Fibroblast of pulmonary artery (primary cell): ENCODE measurements at regions not wholly inside any gene's neighbourhood (a gene's known extent, or its start where the extent isn't known, plus 50 kb on each side); places are given as distances from the start of the nearest gene placed in this dataset.

Experiments used
- DNase-seq: peaks from one replicate; pipeline ENCODE4 v3.0.0-alpha.2; 2010; ENCODE audit warnings: low read depth
- H3K4me3 ChIP-seq: replicated peaks from 2 replicates; pipeline ENCODE4 v1.5.1; 2011; ENCODE audit warnings: low read depth, mild to moderate bottlenecking, control low read depth, low read length, moderate library complexity
- CTCF ChIP-seq: IDR thresholded peaks from 2 replicates; pipeline ENCODE4 v1.5.1; 2011; ENCODE audit warnings: mild to moderate bottlenecking, control low read depth, low read length, inconsistent platforms; ENCODE audit errors: missing control alignments

- no peak for DNase-seq
- no peak overlapping the region for H3K4me3 ChIP-seq
- TF ChIP-seq CTCF, result no peak
These were observed 99.0 kb downstream of the C12orf75 start for GRCh38 chr12:105429511-105429910.

- DNase-seq, result no peak
- no peak for TF ChIP-seq CTCF
- no peak overlapping the region for H3K4me3 ChIP-seq
These were observed 101.1 kb downstream of the C12orf75 start for GRCh38 chr12:105431537-105432100.

- no peak for TF ChIP-seq CTCF
- no peak overlapping the region for H3K4me3 ChIP-seq
- DNase-seq, result peak; percentile 87
These were observed 103.3 kb downstream of the C12orf75 start for GRCh38 chr12:105433804-105434203.

GRCh38 chr12:105436636-105437035 lies 106.1 kb downstream of the C12orf75 start:
- DNase-seq, result no peak
- TF ChIP-seq CTCF, result no peak

GRCh38 chr12:105440037-105440664 lies 109.7 kb downstream of the C12orf75 start:
- no peak for TF ChIP-seq CTCF
- no peak for DNase-seq
- no peak overlapping the region for H3K4me3 ChIP-seq

More at GRCh38 chr12:105436636-105437035, 106.1 kb downstream of the C12orf75 start:
- H3K4me3 ChIP-seq, result no peak overlapping the region

GRCh38 chr12:105443802-105444652 lies 113.5 kb downstream of the C12orf75 start:
- no peak for TF ChIP-seq CTCF
- DNase-seq, result peak; percentile 39
- H3K4me3 ChIP-seq, result no peak overlapping the region
